UCSD-AML1 (cell line): ENCODE measurements at regions not wholly inside any gene's neighbourhood (a gene's known extent, or its start where the extent isn't known, plus 50 kb on each side); places are given as distances from the start of the nearest gene placed in this dataset.

Experiments used
- DNase-seq: peaks from one replicate; lab custom pipeline; 2025; ENCODE audit not compliant: unreplicated experiment; lab: John Stamatoyannopoulos, UW

DNA sequence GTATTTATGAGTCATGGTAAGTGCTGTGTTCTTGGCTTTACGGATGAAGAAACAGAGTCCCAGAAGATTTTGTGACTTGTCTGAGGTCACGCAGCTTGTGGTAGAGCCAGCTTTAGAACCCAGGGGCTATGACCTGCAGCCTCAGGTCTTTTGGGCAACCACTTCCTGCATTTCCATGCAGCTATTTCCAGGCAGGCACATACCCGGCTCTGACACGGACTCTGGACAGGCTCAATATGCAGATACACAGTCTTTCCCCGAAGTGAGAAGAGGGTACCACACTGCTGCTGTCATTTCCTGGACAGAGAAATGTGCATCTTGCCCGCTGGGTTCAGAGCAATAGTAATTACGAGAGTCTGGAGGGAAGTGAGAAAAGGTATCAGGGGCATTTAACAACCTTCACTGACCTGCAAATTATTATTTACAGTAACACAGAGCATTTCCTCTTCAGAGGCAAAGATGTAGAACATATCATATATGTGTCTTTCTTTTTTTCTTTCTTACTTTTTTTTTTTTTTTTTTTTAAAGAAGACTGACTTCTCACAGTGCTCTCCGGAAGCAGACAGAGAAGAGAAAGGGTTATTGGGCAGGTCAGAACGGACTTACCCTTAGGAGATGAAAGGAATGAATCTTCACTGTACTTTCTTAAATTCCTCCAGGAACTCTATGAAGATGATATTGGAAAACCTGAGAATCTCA, 185.1 kb downstream of the CLIC5 start:
- peak; percentile 44 for DNase-seq

DNA sequence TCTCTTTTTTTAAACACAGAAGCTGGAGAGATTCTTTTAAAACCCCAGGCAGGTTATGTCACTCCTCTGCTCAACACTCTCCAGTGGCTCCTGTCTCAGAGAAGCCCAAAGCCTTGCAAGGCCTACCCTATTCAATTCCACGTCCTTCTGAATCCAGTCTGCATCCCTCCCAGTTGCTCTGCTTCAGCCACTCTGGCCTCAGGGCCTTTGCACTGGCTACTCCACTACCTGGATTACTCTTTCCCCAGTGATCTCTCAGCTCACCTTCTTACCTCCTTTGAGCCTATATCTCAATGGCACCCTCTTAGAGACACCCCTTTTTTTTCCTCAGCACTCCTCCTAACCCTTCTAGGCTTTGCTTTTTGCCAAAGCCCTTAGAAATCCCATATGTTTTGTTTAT, 185.8 kb downstream of the CLIC5 start:
- no peak for DNase-seq

DNA sequence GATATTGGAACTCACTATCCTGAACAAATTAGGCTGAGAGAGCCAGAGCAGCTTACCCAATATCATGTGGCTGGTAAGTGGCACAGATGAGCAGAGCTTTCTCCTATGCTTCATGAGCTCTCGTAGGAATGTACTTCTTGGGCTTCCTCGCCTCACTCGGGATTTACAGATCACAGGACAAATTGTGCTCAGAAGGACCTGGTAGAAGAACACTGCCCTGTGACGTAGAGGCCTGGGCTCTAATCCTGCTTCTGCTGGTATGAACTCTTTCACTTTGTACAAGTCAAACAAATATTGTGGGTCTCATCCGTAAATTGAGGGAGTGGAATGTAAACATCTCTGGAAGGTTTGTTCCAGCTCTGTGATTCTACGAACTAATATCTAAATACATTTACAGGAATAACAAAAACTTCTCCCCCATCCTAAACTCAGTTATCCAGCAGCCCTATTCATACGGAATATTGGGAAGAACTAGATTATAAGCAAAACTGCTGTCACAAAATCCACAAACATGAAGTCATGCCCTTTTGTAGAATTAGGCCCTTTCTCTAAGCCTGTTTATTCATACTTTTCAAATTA, 187.6 kb downstream of the CLIC5 start:
- DNase-seq: no peak

DNA sequence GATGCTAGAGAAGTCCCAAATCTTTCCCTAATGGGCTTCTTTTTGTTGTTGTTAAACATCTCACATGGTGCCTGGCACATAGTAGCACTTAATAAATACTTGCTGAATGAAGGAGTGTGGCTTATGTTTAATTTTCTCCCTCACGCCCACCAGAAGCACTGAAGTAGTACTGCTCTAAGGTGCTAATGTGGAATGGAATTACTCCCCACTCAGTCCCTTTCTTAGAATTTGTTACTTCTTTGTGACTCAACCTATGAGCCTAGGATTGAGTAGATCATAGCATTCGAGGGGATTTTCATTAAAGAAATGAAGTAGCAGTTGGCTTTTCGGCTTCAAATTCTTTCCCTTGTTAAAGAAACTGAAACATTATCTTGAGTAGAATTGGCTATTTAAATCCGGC, 192.8 kb downstream of the CLIC5 start:
- no peak for DNase-seq

DNA sequence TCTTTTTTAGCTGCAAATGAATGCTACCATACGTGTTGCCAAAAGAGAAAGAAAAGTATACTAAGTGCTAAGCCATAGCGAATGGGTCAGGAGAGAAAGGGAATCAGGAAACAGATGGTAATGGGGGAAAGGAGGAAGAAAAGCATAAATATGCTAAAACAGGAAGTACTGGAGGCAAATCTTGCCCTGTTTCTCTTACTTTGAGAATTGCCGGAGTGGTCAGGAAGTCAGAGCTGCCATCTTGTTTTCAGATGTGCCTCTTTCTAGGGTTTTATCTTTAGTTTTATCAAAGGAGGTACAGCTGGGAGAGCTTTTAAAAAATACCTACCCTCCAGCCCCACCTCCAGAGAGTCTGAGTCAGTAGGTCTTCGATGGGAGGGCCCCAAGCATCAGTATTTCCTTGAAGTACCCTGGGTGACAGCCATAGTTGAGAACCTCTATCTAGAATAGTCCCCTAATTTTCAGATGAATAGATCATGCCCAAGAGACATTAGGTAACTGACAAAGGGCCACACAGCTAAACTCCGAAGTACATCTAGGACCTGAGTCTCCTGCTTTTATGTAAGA, 193.3 kb downstream of the CLIC5 start:
- DNase-seq: peak; percentile 20

DNA sequence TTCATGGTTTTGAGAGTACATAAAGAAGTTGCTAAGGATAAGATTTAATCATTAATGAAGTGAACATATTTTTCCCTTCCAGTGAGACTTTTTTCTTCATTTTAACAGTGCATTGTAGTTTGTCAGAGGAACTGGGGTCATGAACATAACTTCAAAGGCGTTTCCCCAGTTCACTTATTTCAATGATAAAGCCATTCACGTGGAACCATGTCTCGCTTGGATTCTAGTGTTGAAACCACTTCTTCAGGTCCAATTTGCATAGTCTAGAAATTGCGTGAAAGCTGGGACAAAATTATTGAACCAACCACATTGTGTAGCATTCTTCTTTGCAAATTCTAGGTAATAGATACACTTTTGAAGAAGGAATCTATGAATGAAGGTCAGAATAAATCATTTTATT, 197.0 kb downstream of the CLIC5 start:
- DNase-seq: no peak

DNA sequence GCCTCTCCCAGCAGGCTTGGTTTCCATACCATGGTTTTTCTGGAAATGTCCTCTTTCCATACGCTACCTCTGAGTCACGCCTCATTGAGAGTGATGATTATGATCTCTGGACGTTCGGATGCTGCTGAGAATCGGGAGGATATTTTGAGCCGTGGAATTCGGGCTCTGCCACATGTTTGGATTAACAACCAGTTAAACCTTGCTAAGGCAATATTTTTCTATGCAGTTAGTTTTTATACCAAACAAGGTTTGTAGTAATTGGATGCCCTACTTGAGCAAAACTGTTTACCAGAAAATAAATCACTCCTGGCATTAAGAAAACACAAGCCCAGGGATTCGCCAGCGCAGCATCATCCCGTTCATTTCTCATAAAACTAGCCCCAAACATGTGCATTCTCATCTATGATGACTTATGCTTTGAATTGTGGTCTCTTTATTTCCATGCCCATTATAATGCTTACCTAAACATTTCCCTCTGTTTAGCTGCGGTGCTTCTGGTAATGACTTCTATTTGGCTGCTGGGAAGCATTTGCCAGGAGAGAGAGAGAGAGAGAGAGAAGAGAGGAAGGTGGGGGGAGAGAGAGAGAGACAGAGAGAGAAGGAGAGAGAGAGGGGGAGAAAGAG, 198.9 kb downstream of the CLIC5 start:
- no peak for DNase-seq

DNA sequence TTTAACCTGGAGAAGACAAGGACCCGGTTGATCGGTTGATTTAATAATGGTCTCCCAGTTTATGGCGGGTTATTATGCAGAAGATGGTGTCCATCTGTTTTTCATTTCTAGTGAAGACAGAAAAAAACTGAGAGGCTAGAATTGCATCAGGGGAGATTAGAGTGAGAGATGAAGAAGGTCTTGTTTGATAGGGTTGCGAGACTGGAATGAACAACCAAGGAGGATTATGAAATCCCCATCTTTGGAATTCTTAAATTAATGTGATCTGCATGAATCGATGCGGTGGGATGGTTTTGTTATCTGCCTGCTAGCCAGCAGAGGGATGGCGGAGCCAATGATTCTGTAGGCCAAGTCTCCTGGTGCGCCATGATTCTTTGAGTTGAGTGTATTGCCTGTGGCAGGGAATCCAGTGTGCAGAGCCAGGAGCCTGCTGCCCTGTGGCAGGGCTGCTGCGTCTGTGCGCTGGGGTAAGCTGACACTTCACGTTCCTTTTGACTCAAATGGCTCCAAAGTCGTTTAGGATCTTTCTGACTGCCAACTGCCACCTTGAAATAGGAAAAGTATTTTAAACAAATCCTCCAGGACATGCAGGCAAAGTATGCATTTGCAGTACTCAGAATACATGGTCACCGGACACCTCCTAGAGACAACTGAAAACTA, 200.1 kb downstream of the CLIC5 start:
- DNase-seq: no peak

DNA sequence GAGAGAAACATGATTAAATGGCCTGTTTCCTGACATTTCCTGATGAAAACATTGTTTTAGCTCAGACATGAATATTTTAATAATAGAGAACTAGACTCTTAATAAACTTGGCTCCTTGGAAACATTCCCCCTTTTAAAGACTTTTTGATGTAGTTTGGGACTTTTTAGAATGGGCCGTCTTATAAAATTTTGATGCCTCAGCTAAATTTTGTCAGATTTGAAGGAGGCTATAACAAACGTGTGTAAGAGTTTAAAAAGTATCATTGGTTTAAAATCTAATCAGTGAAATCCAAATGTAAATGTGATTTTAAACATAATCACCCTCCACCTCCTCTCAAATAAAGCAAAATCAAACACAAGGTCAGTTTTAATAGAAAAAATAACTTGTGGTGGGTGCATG, 200.9 kb downstream of the CLIC5 start:
- no peak for DNase-seq

DNA sequence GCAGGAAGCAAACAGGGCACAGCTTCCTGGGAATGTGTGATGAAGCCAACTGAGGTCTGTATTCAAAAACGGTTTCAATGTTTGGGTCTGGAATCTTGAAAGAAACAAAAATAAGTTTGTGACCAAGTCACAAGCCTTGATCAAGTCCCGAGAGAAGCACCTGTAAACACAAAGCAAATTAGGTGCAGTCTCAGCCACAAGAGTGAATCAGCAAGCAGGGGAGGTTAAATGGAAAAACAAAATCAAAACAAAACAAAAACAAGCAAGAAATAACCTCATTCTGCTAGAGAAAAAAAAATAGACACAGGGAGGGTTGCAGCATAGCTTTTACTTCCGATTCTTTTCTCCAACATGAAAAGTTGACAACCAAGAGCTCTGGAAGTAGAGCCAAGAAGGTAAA, 201.7 kb downstream of the CLIC5 start:
- DNase-seq: no peak

DNA sequence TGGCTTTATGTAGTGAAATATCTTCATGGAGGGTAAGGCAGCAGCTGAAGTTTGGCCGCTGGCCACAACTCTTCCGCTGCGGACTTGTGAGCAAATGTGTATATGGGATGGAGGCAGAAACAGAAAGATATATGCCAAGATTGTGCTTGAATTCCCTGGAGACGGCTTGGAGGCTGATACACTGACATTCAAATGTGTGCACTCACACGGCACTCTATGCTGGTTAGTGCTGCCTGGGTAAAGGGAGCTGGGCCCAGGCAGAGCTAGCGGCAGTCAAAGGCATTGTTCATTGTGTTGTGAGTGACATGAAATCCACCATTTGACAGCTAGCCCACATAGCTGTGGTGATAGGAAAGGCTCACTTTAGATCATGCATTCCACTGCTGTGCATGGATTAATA, 202.7 kb downstream of the CLIC5 start:
- no peak for DNase-seq

DNA sequence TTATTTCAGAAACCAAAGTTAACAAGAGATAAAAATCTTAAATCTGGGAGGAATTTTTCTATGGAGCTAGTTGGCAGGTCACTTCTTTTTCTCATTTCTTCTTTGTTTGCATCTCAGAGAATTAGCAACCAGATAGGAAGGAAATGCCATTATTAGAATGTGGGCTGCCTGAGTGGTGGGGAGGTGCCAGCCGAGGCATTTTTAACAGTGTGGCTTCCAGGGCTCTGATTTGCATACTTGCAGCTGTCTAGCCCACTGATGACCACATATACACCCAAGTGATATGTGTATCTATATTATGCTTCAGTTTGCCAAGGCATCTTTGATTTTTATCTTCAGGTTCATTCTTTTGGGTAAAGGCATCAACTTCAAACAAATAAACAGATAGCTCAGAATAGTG, 206.7 kb downstream of the CLIC5 start:
- peak; percentile 23 for DNase-seq

DNA sequence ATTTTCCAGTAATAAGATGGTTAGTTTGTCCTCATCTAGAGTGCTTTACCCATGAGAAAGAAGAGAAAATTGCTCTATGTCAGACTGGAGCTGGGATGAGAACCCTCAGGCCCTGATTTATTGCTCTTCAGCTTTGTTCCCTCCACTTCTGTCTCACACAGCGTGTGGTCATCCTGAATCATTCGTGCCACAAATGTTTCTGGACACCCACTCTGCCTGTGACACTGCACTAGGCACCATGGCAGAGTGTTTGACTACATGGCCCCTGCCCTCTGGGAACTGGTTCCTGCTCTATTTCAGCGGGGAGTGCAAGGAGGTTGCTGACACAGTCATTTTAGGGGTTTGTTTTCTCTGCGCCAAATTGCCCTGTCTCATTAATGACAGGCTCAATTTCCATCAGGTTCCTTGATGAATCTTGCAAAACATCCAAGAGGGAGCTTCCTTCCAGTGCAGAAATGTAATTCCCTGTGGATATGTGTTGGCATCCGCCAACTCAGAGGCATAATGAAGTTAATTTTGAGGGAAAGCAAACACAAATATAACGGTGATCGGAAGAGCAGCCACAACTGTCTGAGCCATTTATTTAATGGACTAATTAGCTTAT, 207.5 kb downstream of the CLIC5 start:
- no peak for DNase-seq

DNA sequence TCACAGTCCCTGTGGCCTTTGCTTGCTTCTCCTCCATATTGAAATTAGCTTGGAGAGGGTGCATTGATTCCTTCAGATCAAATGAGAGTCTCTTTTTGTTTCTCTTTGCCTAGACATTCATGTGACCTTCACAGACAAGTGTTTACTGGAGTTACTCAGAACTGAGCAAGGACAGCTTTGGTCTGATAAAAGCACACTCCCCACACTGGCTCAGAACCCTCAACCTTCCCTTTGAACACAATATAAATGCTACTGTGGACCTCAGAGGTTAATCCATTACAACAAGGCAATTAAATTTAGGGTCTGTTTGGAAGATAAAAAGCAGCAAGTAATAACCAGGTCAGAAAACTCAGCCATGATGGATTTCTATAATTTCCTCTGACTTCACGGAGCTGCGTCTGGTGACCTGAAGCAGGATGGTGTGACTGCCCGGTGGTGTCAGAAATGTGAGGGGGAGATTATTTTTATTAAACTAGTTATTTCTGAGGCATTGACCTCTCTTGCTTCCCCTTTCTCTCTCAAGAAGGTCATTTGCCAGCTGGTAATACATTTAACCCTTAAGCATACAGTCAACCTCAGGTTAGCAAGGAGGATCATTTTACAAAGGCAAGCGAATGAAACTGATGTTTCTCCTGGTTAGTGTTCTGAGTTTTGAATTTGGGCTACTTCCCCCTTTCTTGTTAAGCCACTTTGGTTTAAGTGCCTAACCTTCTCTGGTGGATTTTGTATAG, 208.2 kb downstream of the CLIC5 start:
- no peak for DNase-seq

DNA sequence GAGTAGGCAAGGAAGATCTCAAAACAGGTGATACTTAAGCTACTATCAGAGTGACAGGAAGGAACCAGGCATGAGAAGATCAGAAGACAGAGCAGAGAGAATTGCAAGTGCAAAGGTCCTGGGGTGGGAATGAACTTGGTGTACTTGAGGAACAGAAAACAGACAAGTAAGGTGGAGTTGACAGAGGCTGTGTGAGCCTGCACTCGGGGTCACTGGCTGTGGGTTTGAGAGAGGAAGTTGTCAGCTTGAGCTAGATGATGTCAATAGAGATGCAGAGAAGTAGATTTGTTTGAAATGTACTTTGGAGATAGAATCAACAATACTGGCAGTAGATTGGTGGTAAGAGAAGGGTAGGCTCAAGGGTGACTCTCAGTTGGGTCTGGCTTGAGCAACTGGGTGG, 209.5 kb downstream of the CLIC5 start:
- no peak for DNase-seq

DNA sequence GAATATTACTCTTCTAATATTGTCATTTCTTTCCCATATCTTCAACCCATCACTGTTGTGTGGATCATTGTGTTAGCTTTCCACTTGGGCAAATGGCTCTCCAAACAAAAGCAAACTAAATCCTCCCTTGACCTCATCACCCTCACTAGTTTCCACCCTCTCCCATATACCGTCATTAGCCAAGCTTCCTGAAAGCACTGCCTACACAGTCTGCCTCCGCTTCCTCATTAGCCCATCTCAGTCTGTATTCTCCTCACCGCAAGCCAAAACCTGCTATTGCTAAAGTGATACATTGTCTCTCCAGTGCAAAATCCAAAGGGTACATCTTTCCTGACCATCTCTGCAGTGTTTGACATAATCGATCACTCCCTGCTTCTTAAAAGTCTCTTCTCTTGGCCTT, 212.6 kb downstream of the CLIC5 start:
- no peak for DNase-seq

DNA sequence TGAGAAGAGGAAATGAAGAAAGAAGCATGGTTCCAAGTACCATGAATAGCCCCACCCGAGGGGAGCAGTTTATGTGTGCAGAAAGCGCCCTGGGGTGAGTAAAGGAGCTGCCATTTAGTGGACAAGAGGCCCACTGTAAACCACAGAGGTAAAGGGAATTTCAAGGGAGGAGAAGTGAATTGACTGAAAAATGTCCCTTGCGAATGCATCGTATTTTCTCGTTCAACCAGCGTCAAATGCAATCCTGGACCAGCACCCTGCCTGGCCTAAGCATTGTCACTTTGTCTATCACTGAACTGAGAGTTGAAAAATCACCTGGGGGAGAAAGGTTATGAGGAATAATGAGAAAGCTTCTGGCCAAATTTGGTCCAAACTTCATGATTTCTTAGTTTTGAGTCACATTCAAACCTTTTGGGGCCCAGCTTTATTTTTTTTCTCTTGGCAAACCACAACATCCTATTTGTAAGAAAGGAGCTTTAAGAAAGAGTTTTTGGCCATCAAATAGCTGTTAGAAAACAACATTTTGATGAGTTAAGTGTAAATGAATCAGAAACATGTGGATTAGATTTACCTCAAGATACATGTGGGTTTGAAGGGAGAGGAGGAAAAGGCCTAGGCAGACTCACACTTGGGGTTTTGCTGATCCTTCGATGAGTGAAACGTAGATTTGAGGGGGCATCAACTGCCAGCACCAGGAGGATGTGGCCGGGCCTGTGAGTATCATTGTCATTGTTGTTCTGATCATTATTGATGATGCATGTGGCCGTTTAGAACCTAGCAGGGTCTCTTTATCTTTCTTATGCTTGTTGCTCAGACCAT, 214.0 kb downstream of the CLIC5 start:
- no peak for DNase-seq

DNA sequence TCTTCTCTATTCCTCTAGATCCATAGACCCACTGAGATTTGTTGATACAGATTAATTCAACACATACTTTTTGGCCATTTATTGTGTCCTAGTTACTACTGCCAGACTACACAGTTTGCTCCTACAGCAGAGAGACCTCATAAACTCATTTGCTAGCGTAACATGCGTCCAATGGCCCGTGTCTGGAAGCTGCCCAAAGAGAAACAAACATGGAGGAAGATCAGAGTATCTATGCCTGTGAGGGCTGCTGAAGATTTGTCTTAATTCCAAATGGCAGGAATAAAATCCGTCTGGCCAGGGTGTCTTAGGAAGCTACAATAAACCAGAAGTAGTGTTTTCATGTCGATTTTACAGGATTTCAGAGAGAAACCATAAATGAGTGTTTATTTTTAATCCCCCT, 214.7 kb downstream of the CLIC5 start:
- no peak for DNase-seq

DNA sequence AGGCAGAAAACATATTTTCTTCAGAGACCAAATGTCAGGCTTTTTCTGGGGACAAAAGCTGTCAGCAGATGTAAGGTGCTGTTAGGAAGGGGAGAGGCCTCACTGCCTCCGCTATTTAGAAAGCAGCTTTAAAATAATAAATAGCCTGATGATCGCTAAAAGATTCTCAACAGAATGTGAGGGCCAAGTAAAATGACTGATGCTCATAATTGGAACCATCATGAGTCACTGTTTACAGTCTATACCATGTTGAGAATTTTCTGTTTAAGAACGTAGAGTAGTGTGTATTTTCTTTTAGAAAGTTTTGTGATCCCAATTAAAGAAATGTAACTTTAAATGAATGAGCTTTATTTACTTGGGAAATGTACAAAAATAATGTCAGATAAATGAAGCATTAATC, 220.0 kb downstream of the CLIC5 start:
- DNase-seq: no peak

DNA sequence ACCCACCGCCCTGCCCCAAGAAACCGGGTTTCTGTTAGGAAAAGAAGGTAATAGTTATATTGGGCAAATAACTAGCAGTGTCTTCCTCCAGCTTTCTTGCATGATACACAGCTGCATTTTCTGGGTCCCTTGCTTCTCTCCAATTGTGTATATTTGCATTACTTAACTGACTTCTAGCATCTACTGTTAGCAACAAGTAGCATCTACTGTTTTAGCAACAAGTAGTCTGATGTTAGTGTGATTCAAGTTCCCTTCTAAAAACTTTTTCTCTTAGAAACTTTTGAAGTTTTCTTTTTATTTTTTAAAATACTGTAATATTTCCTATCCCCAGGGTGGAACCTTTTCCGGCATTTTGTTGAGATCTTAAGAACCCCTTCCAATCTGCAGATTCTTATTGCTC, 221.2 kb downstream of the CLIC5 start:
- no peak for DNase-seq
